Esophagus muscularis mucosa (tissue), 3 donors: ENCODE measurements at regions not wholly inside any gene's neighbourhood (a gene's known extent, or its start where the extent isn't known, plus 50 kb on each side); places are given as distances from the start of the nearest gene placed in this dataset.

ENCODE experiments used
- POLR2A ChIP-seq: fragments of 450-650 bp; IDR thresholded peaks from one replicate; pipeline ENCODE4 v1.6.1; 2017; ENCODE audit warnings: antibody characterized with exemption, moderate library complexity, mild to moderate bottlenecking, low read depth
- POLR2AphosphoS5 ChIP-seq, 2 donors: sonication (generic); formaldehyde crosslinking; IDR thresholded peaks; one replicate each; pipeline ENCODE4 v1.6.1; 2017; ENCODE audit warnings: antibody characterized with exemption in 2 of 2
- TF ChIP-seq, protein P1 (sequence below), 3 experiments: fragments of 200-600 bp in 2 of 3; fragments of 450-650 bp in 1 of 3; sonication (generic) in 2 of 3; IDR thresholded peaks; one replicate each; pipeline ENCODE4 v1.5.1; 2017 to 2019; ENCODE audit warnings: antibody characterized with exemption in 3 of 3, mild to moderate bottlenecking in 2 of 3, moderate library complexity in 1 of 3

DNA sequence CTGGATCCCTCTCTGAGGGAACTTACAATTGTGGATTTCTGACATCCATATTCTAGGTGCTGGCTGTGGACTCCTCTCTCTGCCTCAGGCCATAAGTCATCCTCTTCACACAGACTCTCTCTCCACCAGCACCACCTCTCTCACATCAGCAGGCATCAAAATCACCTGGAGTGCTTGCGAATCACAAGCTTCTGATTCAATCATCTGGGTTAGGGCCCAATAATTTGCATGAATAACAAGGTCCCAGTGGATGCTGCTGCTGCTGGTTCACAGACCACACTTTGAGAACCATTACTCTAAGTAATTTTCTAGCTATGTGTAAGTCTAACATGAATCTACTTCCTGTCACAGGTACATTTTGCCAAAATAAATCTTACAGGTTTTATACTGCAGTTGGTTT lies 214.9 kb downstream of the DSEL start:
- TF ChIP-seq POLR2A (no peak), POLR2AphosphoS5 (IDR thresholded peaks at IDR 0.05) (no peak)
- TF ChIP-seq, protein P1, sequence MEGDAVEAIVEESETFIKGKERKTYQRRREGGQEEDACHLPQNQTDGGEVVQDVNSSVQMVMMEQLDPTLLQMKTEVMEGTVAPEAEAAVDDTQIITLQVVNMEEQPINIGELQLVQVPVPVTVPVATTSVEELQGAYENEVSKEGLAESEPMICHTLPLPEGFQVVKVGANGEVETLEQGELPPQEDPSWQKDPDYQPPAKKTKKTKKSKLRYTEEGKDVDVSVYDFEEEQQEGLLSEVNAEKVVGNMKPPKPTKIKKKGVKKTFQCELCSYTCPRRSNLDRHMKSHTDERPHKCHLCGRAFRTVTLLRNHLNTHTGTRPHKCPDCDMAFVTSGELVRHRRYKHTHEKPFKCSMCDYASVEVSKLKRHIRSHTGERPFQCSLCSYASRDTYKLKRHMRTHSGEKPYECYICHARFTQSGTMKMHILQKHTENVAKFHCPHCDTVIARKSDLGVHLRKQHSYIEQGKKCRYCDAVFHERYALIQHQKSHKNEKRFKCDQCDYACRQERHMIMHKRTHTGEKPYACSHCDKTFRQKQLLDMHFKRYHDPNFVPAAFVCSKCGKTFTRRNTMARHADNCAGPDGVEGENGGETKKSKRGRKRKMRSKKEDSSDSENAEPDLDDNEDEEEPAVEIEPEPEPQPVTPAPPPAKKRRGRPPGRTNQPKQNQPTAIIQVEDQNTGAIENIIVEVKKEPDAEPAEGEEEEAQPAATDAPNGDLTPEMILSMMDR (IDR thresholded peaks at IDR 0.05), result no peak
